Panc1 (cell line): ENCODE measurements at regions not wholly inside any gene's neighbourhood (a gene's known extent, or its start where the extent isn't known, plus 50 kb on each side); places are given as distances from the start of the nearest gene placed in this dataset.

Source experiments
- ATAC-seq: fragments of 200-7000 bp; cut with Tn5 transposase; 2 replicates; pipeline ENCODE4 v1.9.1; 2020; ENCODE audit warnings: mild to moderate bottlenecking, moderate library complexity
- BruUV-seq: library from RNA; stranded (reverse); fragments of 400-500 nt; replicated peaks from 2 replicates; lab custom pipeline; 2021; lab: Mats Ljungman, UMichigan
- CTCF ChIA-PET: fragments of 300-600 bp; sonication (Branson Sonifier 250); formaldehyde crosslinking; loops from one replicate; lab custom pipeline; 2022; ENCODE audit warnings: antibody characterized with exemption; lab: Charles Lee
- POLR2A ChIA-PET: fragments of 300-600 bp; sonication (Branson Sonifier 250); formaldehyde crosslinking; loops from one replicate; lab custom pipeline; 2022; ENCODE audit warnings: antibody characterized with exemption; lab: Charles Lee
- DNase-seq: peaks from one replicate; pipeline ENCODE4 v3.0.0-alpha.2; 2010; ENCODE audit warnings: low read depth, low spot score
- H3K27ac ChIP-seq: 2 replicates; pipeline ENCODE4 v1.5.1; 2011; ENCODE audit warnings: mild to moderate bottlenecking, low read length, inconsistent platforms
- H3K27me3 ChIP-seq: fragments of 200-500 bp; sonication (Bioruptor generic); 2 replicates; pipeline ENCODE4 v1.6.0; 2014; ENCODE audit warnings: low read length, inconsistent platforms; ENCODE audit not compliant: control insufficient read depth, insufficient read depth
- H3K36me3 ChIP-seq: fragments of 200-500 bp; sonication (Bioruptor generic); 2 replicates; pipeline ENCODE4 v1.5.1; 2014; ENCODE audit warnings: inconsistent platforms, mild to moderate bottlenecking, low read length, moderate library complexity; ENCODE audit not compliant: control insufficient read depth, insufficient read depth
- H3K4me1 ChIP-seq: 2 replicates; pipeline ENCODE4 v1.5.1; 2011; ENCODE audit warnings: inconsistent platforms, mild to moderate bottlenecking, low read length, moderate library complexity; ENCODE audit not compliant: control insufficient read depth, insufficient read depth
- H3K4me3 ChIP-seq, 2 experiments: 2 replicates each; pipeline ENCODE4 v1.5.1; 2011 to 2012; ENCODE audit warnings: low read depth in 2 of 2, low read length in 2 of 2, mild to moderate bottlenecking in 2 of 2, inconsistent platforms in 1 of 2, moderate library complexity in 1 of 2
- H3K9me3 ChIP-seq: fragments of 200-500 bp; sonication (Bioruptor generic); 2 replicates; pipeline ENCODE4 v1.5.1; 2014; ENCODE audit warnings: low read depth, mild to moderate bottlenecking, inconsistent platforms, low read length, moderate library complexity; ENCODE audit not compliant: control insufficient read depth, insufficient read depth
- CTCF ChIP-seq: fragments of 450-650 bp; IDR thresholded peaks from 2 replicates; pipeline ENCODE4 v1.5.1; 2017; ENCODE audit warnings: mild to moderate bottlenecking
- POLR2AphosphoS5 ChIP-seq: IDR thresholded peaks from 2 replicates; pipeline ENCODE4 v1.6.1; 2012; ENCODE audit warnings: mild to moderate bottlenecking, low read depth, low read length, moderate library complexity
- REST ChIP-seq, 2 experiments: IDR thresholded peaks; 2 replicates each; pipeline ENCODE4 v1.6.1; 2011 to 2012; ENCODE audit warnings: low read depth in 2 of 2, control low read depth in 1 of 2, low read length in 1 of 2, mild to moderate bottlenecking in 1 of 2, moderate library complexity in 1 of 2; ENCODE audit not compliant: insufficient read depth in 1 of 2
- SIN3A ChIP-seq: IDR thresholded peaks from 2 replicates; pipeline ENCODE4 v1.6.1; 2012; ENCODE audit warnings: low read depth, mild to moderate bottlenecking, low read length, moderate library complexity, borderline replicate concordance; ENCODE audit not compliant: insufficient read depth
- TCF7L2 ChIP-seq: IDR thresholded peaks from 2 replicates; pipeline ENCODE4 v1.6.1; 2011; ENCODE audit warnings: mild to moderate bottlenecking, low read depth, low read length, inconsistent platforms
- in situ Hi-C: cut with HindIII; loops from 2 replicates; pipeline ENCODE4 v1.10.0; 2016; ENCODE audit warnings: low sequenced_read_pairs, low pct_unique_long_range_greater_than_20kb
- intact Hi-C: fragments of 100-400 bp; cut with micrococcal nuclease; formaldehyde crosslinking; loops from one replicate; pipeline ENCODE4 v1.10.0; 2022; ENCODE audit not compliant: unreplicated experiment

GRCh38 chr1:218640173-218640572 is 295.0 kb downstream of the TGFB2 start:
- Histone ChIP-seq H3K4me1 (no peaks in the 10 kb centered on the region; the same call in 1 of the 2 replicates), H3K9me3 (no peaks in the 10 kb centered on the region), H3K36me3 (no peaks in the 10 kb centered on the region), H3K4me3 (no peak overlapping the region), H3K27me3 (no peaks in the 10 kb centered on the region), H3K27ac (peak overlapping the region; percentile 6; the same call in 1 of the 2 replicates)
- intact Hi-C loops, result no loop called here
- POLR2A ChIA-PET, result no interaction called here
- in situ Hi-C loops, result no loop called here
- DNase-seq (no peak), ATAC-seq (no peak)
- CTCF ChIA-PET, result no interaction called here
- BruUV-seq, result no TSS peak
- no peak for TF ChIP-seq SIN3A
- TF ChIP-seq CTCF, result no peak
- no peak for TF ChIP-seq REST (IDR thresholded peaks at IDR 0.05; ENCODE audit: insufficient read depth in 1 of 2, low read depth in 2 of 2, low read length in 1 of 2)
- no peak for TF ChIP-seq TCF7L2
- no peak for TF ChIP-seq POLR2AphosphoS5

GRCh38 chr1:218642033-218642948 is 297.2 kb downstream of the TGFB2 start:
- POLR2A ChIA-PET, result interaction anchor here (0.6 kb wide), 2 partner anchors 135 to 364 kb away, joined by 3 read pairs; no protein-coding TSS in a partner anchor
- intact Hi-C loops, result no loop called here
- Histone ChIP-seq H3K27ac (peak overlapping the region; percentile 60; the same call in 1 of the 2 replicates), H3K4me1 (peaks cover 8% of the 10 kb centered on the region; the same call in 1 of the 2 replicates), H3K9me3 (no peaks in the 10 kb centered on the region), H3K27me3 (no peaks in the 10 kb centered on the region), H3K4me3 (no peak overlapping the region), H3K36me3 (no peaks in the 10 kb centered on the region)
- in situ Hi-C loops, result no loop called here
- BruUV-seq, result no TSS peak
- TF ChIP-seq CTCF (no peak), REST (IDR thresholded peaks at IDR 0.05; ENCODE audit: insufficient read depth in 1 of 2, low read depth in 2 of 2, low read length in 1 of 2) (no peak), TCF7L2 (no peak), POLR2AphosphoS5 (no peak), SIN3A (no peak)
- no peak for ATAC-seq
- no peak for DNase-seq
- CTCF ChIA-PET, result no interaction called here
